Lower leg skin (tissue), 4 donors: ENCODE measurements at regions not wholly inside any gene's neighbourhood (a gene's known extent, or its start where the extent isn't known, plus 50 kb on each side); places are given as distances from the start of the nearest gene placed in this dataset.

Experiments used
- DNase-seq, 2 donors: peaks; one replicate each; pipeline ENCODE4 v3.0.0-alpha.2; 2019; ENCODE audit warnings: low spot score in 2 of 2
- H3K4me3 ChIP-seq: fragments of 200-600 bp; sonication (generic); 2 replicates; pipeline ENCODE4 v1.5.1; 2017; ENCODE audit warnings: mild to moderate bottlenecking, low read depth; ENCODE audit not compliant: poor library complexity, severe bottlenecking
- CTCF ChIP-seq, 3 donors: fragments of 450-650 bp; IDR thresholded peaks; one replicate each; pipeline ENCODE4 v1.5.1; 2016; ENCODE audit warnings: antibody characterized with exemption in 3 of 3, mild to moderate bottlenecking in 3 of 3, moderate library complexity in 2 of 3
- POLR2A ChIP-seq, 2 donors: fragments of 450-650 bp; IDR thresholded peaks; one replicate each; pipeline ENCODE4 v1.6.1; 2016 to 2017; ENCODE audit warnings: antibody characterized with exemption in 2 of 2, mild to moderate bottlenecking in 1 of 2, moderate library complexity in 1 of 2
- WGBS, 2 donors: methylation state at CpG; one replicate each; pipeline ENCODE4 v1.1.5; 2018; 5-methylcytosine and 5-hydroxymethylcytosine counted together
- intact Hi-C: fragments of 100-400 bp; cut with DNase I; formaldehyde crosslinking; loops from one replicate; pipeline ENCODE4 v1.15.0; 2023; ENCODE audit warnings: low total_unique reads

GRCh38 chr4:167602157-167602556 is 367.9 kb upstream of the SPOCK3 start:
- no peak overlapping the region for H3K4me3 ChIP-seq
- intact Hi-C loops = no loop called here
- 52 to 54% methylated on average over 2 of the region's 2 CpGs for WGBS, 2 donors
- DNase-seq = no peak
- no peak for TF ChIP-seq POLR2A (IDR thresholded peaks at IDR 0.05)
- TF ChIP-seq CTCF (IDR thresholded peaks at IDR 0.05) = no peak

GRCh38 chr4:167606551-167606950 is 372.3 kb upstream of the SPOCK3 start:
- H3K4me3 ChIP-seq = no peak overlapping the region
- intact Hi-C loops = no loop called here
- TF ChIP-seq CTCF (IDR thresholded peaks at IDR 0.05) (no peak), POLR2A (IDR thresholded peaks at IDR 0.05) (no peak)
- WGBS, 2 donors = 54 to 60% methylated on average over 4 of the region's 4 CpGs
- no peak for DNase-seq

- WGBS, 2 donors = 69% methylated on average over 3 of the region's 3 CpGs
- intact Hi-C loops = no loop called here
- DNase-seq = no peak
- TF ChIP-seq POLR2A (IDR thresholded peaks at IDR 0.05) = no peak
- TF ChIP-seq CTCF (IDR thresholded peaks at IDR 0.05) = no peak
- no peak overlapping the region for H3K4me3 ChIP-seq
Measured at GRCh38 chr4:167613381-167613780, 379.1 kb upstream of the SPOCK3 start.

- no peak for DNase-seq
- H3K4me3 ChIP-seq = no peak overlapping the region
- intact Hi-C loops = no loop called here
- 24 to 51% methylated on average over 3 of the region's 3 CpGs for WGBS, 2 donors
- TF ChIP-seq CTCF (IDR thresholded peaks at IDR 0.05) (no peak), POLR2A (IDR thresholded peaks at IDR 0.05) (no peak)
Measured at GRCh38 chr4:167614866-167615265, 380.6 kb upstream of the SPOCK3 start.

GRCh38 chr4:167616476-167616875 is 382.2 kb upstream of the SPOCK3 start:
- no peak overlapping the region for H3K4me3 ChIP-seq
- WGBS, 2 donors = 0 to 35% methylated on average over 1 of the region's 1 CpG
- no peak for DNase-seq
- intact Hi-C loops = no loop called here
- TF ChIP-seq CTCF (IDR thresholded peaks at IDR 0.05) (no peak), POLR2A (IDR thresholded peaks at IDR 0.05) (no peak)

- WGBS, 2 donors = 48 to 56% methylated on average over 10 of the region's 10 CpGs
- H3K4me3 ChIP-seq = no peak overlapping the region
- DNase-seq = no peak
- intact Hi-C loops = no loop called here
- TF ChIP-seq POLR2A (IDR thresholded peaks at IDR 0.05) (no peak), CTCF (IDR thresholded peaks at IDR 0.05) (no peak)
Measured at GRCh38 chr4:167622481-167623240, 388.4 kb upstream of the SPOCK3 start.
